ENCODE measurements at regions not wholly inside any gene's neighbourhood (a gene's known extent, or its start where the extent isn't known, plus 50 kb on each side); places are given as distances from the start of the nearest gene placed in this dataset.

DNA sequence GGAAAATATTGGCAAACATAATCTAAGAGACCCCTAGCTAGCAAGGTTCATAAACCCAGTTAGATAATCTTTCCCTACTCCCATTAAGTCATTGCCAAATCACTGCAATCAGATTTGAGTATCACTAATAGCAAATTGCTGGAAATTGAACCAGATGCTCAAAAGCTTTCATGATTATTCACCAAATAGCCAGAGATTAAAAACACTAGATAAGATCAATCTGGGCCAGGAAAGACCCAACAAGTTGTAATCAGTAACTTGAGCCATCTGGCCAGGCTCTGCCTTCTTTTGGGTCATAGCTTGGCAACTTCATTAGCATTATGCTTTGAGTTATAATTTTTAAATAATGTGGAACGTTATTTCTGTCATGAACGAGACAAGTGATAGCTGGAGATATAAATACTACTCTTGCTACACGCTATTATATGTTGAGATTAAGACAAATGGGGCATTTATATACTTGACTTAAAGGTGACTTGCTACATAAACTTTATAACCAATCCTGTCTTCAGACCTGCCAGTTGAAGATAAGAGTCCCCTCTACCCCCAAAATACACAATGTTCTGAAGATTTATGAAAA lies 196.6 kb upstream of the EDNRA start:
- Mint-ChIP-seq H3K36me3 (no peaks in the 10 kb centered on the region), H3K4me3 (no peak overlapping the region), H3K9me3 (peaks cover 0 to 3% (median 2%) of the 10 kb centered on the region in 7 donors), H3K4me1 (no peaks in the 10 kb centered on the region), H3K27me3 (no peaks in the 10 kb centered on the region), H3K27ac (no peak overlapping the region)
- Histone ChIP-seq H3K9me3 (ENCODE audit: control insufficient read depth in 2 of 2, low read length in 2 of 2) (peaks cover 0 to 3% of the 10 kb centered on the region in 2 experiments), H3K36me3 (ENCODE audit: control insufficient read depth, insufficient read depth, low read length) (no peaks in the 10 kb centered on the region), H3K4me1 (ENCODE audit: control insufficient read depth, insufficient read depth, low read length, poor library complexity, severe bottlenecking) (no peaks in the 10 kb centered on the region), H3K4me3 (ENCODE audit: low read depth, low read length) (no peak overlapping the region), H3K27me3 (ENCODE audit: control insufficient read depth, insufficient read depth, low read length) (no peaks in the 10 kb centered on the region), H3K27ac (ENCODE audit: insufficient read depth, low read length, poor library complexity, severe bottlenecking) (no peak overlapping the region)
- DNase-seq (no peak), ATAC-seq (ENCODE audit: low read depth in 2 of 2) (no peak)

GRCh38 chr4:147284935-147285334 lies 196.0 kb upstream of the EDNRA start:
- no peak for ATAC-seq (ENCODE audit: low read depth in 2 of 2)
- DNase-seq = no peak
- no peak overlapping the region for H3K27ac Mint-ChIP-seq
- no peaks in the 10 kb centered on the region for H3K27me3 Mint-ChIP-seq
- H3K9me3 Mint-ChIP-seq = peaks cover 0 to 3% (median 0%) of the 10 kb centered on the region in 7 donors
- H3K4me3 Mint-ChIP-seq = no peak overlapping the region
- Histone ChIP-seq H3K9me3 (ENCODE audit: control insufficient read depth in 2 of 2, low read length in 2 of 2) (peaks cover 0 to 3% of the 10 kb centered on the region in 2 experiments), H3K4me3 (ENCODE audit: low read depth, low read length) (no peak overlapping the region), H3K4me1 (ENCODE audit: control insufficient read depth, insufficient read depth, low read length, poor library complexity, severe bottlenecking) (no peaks in the 10 kb centered on the region), H3K27me3 (ENCODE audit: control insufficient read depth, insufficient read depth, low read length) (no peaks in the 10 kb centered on the region), H3K36me3 (ENCODE audit: control insufficient read depth, insufficient read depth, low read length) (no peaks in the 10 kb centered on the region), H3K27ac (ENCODE audit: insufficient read depth, low read length, poor library complexity, severe bottlenecking) (no peak overlapping the region)
- no peaks in the 10 kb centered on the region for H3K36me3 Mint-ChIP-seq
- no peaks in the 10 kb centered on the region for H3K4me1 Mint-ChIP-seq

- Mint-ChIP-seq H3K36me3 (no peaks in the 10 kb centered on the region), H3K27ac (peak overlapping the region in 1 of 3 donors; percentile 10), H3K27me3 (no peaks in the 10 kb centered on the region), H3K4me3 (no peak overlapping the region), H3K4me1 (no peaks in the 10 kb centered on the region), H3K9me3 (peaks cover 0 to 3% (median 0%) of the 10 kb centered on the region in 7 donors)
- no peak for ATAC-seq (ENCODE audit: low read depth in 2 of 2)
- DNase-seq = no peak
- H3K9me3 ChIP-seq (ENCODE audit: control insufficient read depth in 2 of 2, low read length in 2 of 2) = no peaks in the 10 kb centered on the region
- H3K36me3 ChIP-seq (ENCODE audit: control insufficient read depth, insufficient read depth, low read length) = no peaks in the 10 kb centered on the region
- no peaks in the 10 kb centered on the region for H3K4me1 ChIP-seq (ENCODE audit: control insufficient read depth, insufficient read depth, low read length, poor library complexity, severe bottlenecking)
- H3K27ac ChIP-seq (ENCODE audit: insufficient read depth, low read length, poor library complexity, severe bottlenecking) = no peak overlapping the region
- no peak overlapping the region for H3K4me3 ChIP-seq (ENCODE audit: low read depth, low read length)
- no peaks in the 10 kb centered on the region for H3K27me3 ChIP-seq (ENCODE audit: control insufficient read depth, insufficient read depth, low read length)
Measured at GRCh38 chr4:147285751-147286150, 195.1 kb upstream of the EDNRA start.

GRCh38 chr4:147286846-147287587 lies 193.9 kb upstream of the EDNRA start:
- DNase-seq (no peak), ATAC-seq (ENCODE audit: low read depth in 2 of 2) (no peak)
- Histone ChIP-seq H3K36me3 (ENCODE audit: control insufficient read depth, insufficient read depth, low read length) (no peaks in the 10 kb centered on the region), H3K27ac (ENCODE audit: insufficient read depth, low read length, poor library complexity, severe bottlenecking) (no peak overlapping the region), H3K4me1 (ENCODE audit: control insufficient read depth, insufficient read depth, low read length, poor library complexity, severe bottlenecking) (no peaks in the 10 kb centered on the region), H3K4me3 (ENCODE audit: low read depth, low read length) (no peak overlapping the region), H3K9me3 (ENCODE audit: control insufficient read depth in 2 of 2, low read length in 2 of 2) (no peaks in the 10 kb centered on the region), H3K27me3 (ENCODE audit: control insufficient read depth, insufficient read depth, low read length) (no peaks in the 10 kb centered on the region)
- Mint-ChIP-seq H3K4me3 (no peak overlapping the region), H3K27me3 (no peaks in the 10 kb centered on the region), H3K9me3 (peaks cover 0 to 3% (median 0%) of the 10 kb centered on the region in 7 donors), H3K4me1 (no peaks in the 10 kb centered on the region), H3K36me3 (no peaks in the 10 kb centered on the region), H3K27ac (no peak overlapping the region)

- Histone ChIP-seq H3K4me1 (ENCODE audit: control insufficient read depth, insufficient read depth, low read length, poor library complexity, severe bottlenecking) (no peaks in the 10 kb centered on the region), H3K4me3 (ENCODE audit: low read depth, low read length) (no peak overlapping the region), H3K9me3 (ENCODE audit: control insufficient read depth in 2 of 2, low read length in 2 of 2) (no peaks in the 10 kb centered on the region), H3K27ac (ENCODE audit: insufficient read depth, low read length, poor library complexity, severe bottlenecking) (no peak overlapping the region), H3K27me3 (ENCODE audit: control insufficient read depth, insufficient read depth, low read length) (no peaks in the 10 kb centered on the region), H3K36me3 (ENCODE audit: control insufficient read depth, insufficient read depth, low read length) (no peaks in the 10 kb centered on the region)
- H3K27me3 Mint-ChIP-seq = no peaks in the 10 kb centered on the region
- no peak for ATAC-seq (ENCODE audit: low read depth in 2 of 2)
- no peaks in the 10 kb centered on the region for H3K36me3 Mint-ChIP-seq
- peaks cover 0 to 3% (median 0%) of the 10 kb centered on the region in 7 donors for H3K9me3 Mint-ChIP-seq
- no peak for DNase-seq
- H3K27ac Mint-ChIP-seq = no peak overlapping the region
- no peak overlapping the region for H3K4me3 Mint-ChIP-seq
- H3K4me1 Mint-ChIP-seq = no peaks in the 10 kb centered on the region
Measured at GRCh38 chr4:147287588-147287890, 193.4 kb upstream of the EDNRA start.

DNA sequence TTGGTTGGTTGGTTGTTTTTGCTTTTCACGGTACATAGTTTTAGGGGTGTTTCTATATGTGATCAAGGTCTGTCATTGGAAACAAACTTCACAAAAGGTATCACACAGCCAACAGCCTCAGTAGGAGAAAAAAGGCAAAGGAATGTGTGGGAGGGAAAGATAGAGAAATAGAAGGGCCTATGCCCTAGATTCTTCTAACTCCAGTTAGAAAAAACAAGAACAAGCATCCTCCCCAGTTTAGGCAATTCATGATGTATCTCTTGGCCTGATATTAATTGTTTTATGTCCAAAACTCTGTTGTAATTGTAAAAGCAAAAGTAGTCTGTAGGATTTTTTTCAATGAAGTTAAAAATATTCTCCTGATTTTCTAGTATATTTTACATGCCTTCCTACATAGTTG lies 192.4 kb upstream of the EDNRA start:
- no peak overlapping the region for H3K27ac ChIP-seq (ENCODE audit: insufficient read depth, low read length, poor library complexity, severe bottlenecking)
- Mint-ChIP-seq H3K4me3 (no peak overlapping the region), H3K36me3 (no peaks in the 10 kb centered on the region), H3K27me3 (no peaks in the 10 kb centered on the region), H3K9me3 (peaks cover 0 to 3% (median 0%) of the 10 kb centered on the region in 7 donors), H3K27ac (no peak overlapping the region), H3K4me1 (no peaks in the 10 kb centered on the region)
- no peaks in the 10 kb centered on the region for H3K27me3 ChIP-seq (ENCODE audit: control insufficient read depth, insufficient read depth, low read length)
- H3K36me3 ChIP-seq (ENCODE audit: control insufficient read depth, insufficient read depth, low read length) = no peaks in the 10 kb centered on the region
- H3K9me3 ChIP-seq (ENCODE audit: control insufficient read depth in 2 of 2, low read length in 2 of 2) = no peaks in the 10 kb centered on the region
- DNase-seq (no peak), ATAC-seq (ENCODE audit: low read depth in 2 of 2) (no peak)
- no peaks in the 10 kb centered on the region for H3K4me1 ChIP-seq (ENCODE audit: control insufficient read depth, insufficient read depth, low read length, poor library complexity, severe bottlenecking)
- H3K4me3 ChIP-seq (ENCODE audit: low read depth, low read length) = no peak overlapping the region

- H3K4me1 Mint-ChIP-seq = no peaks in the 10 kb centered on the region
- DNase-seq = no peak
- no peak overlapping the region for H3K4me3 ChIP-seq (ENCODE audit: low read depth, low read length)
- H3K27ac ChIP-seq (ENCODE audit: insufficient read depth, low read length, poor library complexity, severe bottlenecking) = no peak overlapping the region
- H3K4me3 Mint-ChIP-seq = no peak overlapping the region
- no peaks in the 10 kb centered on the region for H3K4me1 ChIP-seq (ENCODE audit: control insufficient read depth, insufficient read depth, low read length, poor library complexity, severe bottlenecking)
- H3K27me3 ChIP-seq (ENCODE audit: control insufficient read depth, insufficient read depth, low read length) = no peaks in the 10 kb centered on the region
- no peaks in the 10 kb centered on the region for H3K27me3 Mint-ChIP-seq
- ATAC-seq (ENCODE audit: low read depth in 2 of 2) = no peak
- no peaks in the 10 kb centered on the region for H3K36me3 Mint-ChIP-seq
- peaks cover 0 to 3% (median 0%) of the 10 kb centered on the region in 7 donors for H3K9me3 Mint-ChIP-seq
- H3K27ac Mint-ChIP-seq = no peak overlapping the region
- H3K36me3 ChIP-seq (ENCODE audit: control insufficient read depth, insufficient read depth, low read length) = no peaks in the 10 kb centered on the region
- H3K9me3 ChIP-seq (ENCODE audit: control insufficient read depth in 2 of 2, low read length in 2 of 2) = no peaks in the 10 kb centered on the region
Measured at GRCh38 chr4:147289181-147289580, 191.7 kb upstream of the EDNRA start.
